ENCODE measurements at regions not wholly inside any gene's neighbourhood (a gene's known extent, or its start where the extent isn't known, plus 50 kb on each side); places are given as distances from the start of the nearest gene placed in this dataset.

DNA sequence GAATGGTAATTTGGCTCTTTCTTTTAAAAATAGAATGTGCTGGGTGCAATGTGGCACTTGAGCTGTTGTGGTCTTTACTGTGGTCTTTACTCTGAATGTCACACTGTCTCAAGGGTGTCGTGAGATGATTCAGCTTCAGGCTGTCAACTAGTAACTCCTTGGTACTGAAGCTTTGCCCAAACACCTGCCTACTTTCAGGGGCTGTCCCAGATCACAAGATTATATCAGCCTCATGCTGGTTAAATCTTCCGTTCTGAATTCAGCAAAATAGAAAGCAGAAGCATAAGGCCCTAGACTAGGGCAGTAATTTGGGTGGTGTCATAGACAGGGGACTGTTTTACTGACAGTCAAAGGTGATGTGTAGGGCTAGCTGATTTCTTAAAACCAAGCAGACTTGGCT is 110.9 kb downstream of the BAMBI start:
- 91 to 96% (median 93%) methylated on average over 2 of the region's 2 CpGs for WGBS, 3 donors

GRCh38 chr10:28788762-28789161 is 111.4 kb downstream of the BAMBI start:
- Histone ChIP-seq H3K36me3 (no peaks in the 10 kb centered on the region), H3K4me1 (ENCODE audit: insufficient read depth) (no peaks in the 10 kb centered on the region), H3K9me3 (no peaks in the 10 kb centered on the region), H3K27me3 (no peaks in the 10 kb centered on the region), H3K27ac (no peak overlapping the region), H3K4me3 (no peak overlapping the region)
- intact Hi-C loops (cut with DNase I), result no loop called here
- DNase-seq, result no peak
- TF ChIP-seq POLR2A (IDR thresholded peaks at IDR 0.05) (no peak), CTCF (IDR thresholded peaks at IDR 0.05) (no peak), EP300 (IDR thresholded peaks at IDR 0.05) (no peak)
- WGBS, 3 donors, result 57 to 63% (median 63%) methylated on average over 5 of the region's 5 CpGs

More for the DNA sequence above, 110.9 kb downstream of the BAMBI start:
- Histone ChIP-seq H3K36me3 (no peaks in the 10 kb centered on the region), H3K9me3 (no peaks in the 10 kb centered on the region), H3K4me1 (ENCODE audit: insufficient read depth) (no peaks in the 10 kb centered on the region), H3K27me3 (no peaks in the 10 kb centered on the region), H3K27ac (no peak overlapping the region), H3K4me3 (no peak overlapping the region)
- TF ChIP-seq EP300 (IDR thresholded peaks at IDR 0.05), result no peak
- no peak for TF ChIP-seq CTCF (IDR thresholded peaks at IDR 0.05)
- TF ChIP-seq POLR2A (IDR thresholded peaks at IDR 0.05), result no peak
- no peak for DNase-seq
- intact Hi-C loops (cut with DNase I), result no loop called here

DNA sequence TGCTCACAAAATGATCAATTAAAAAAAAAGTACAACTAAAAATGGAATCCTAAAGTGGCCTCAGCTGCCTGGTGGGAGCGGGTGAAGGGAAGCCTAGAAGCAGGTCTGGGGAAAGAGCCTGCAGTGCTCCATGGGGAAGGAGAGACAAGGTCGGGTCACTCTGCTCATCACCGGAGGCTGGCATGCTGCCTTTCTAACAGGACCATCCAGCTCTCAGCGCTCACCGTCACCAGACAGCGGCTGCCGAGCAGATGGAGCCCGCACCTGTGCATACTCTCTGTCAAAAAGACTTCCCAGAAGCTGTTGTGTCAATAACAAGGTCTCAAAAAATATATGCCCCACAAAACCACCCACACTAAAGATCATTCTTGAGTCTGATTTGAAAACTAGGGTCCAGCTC is 112.8 kb downstream of the BAMBI start:
- intact Hi-C loops (cut with DNase I), result no loop called here

DNA sequence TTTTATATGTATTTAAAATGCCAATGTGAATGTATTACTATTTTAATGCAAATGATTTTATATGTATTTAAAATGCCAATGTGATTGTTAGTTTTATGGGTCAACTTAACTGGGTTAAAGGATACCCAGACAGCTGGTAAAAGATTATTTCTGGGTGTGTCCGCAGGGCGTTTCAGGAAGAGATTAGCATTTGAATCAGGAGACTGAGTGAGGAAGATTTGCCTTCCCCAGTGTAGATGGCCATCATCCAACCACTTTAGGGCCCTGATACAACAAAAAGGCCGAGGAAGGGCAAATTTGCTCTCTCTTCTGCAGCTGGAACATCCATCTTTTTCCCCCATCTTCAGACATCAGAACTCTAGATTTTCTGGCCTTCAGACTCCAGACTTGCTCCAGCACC is 116.2 kb downstream of the BAMBI start:
- H3K36me3 ChIP-seq, result no peaks in the 10 kb centered on the region
- no peaks in the 10 kb centered on the region for H3K27me3 ChIP-seq
- H3K27ac ChIP-seq, result no peak overlapping the region
- no peaks in the 10 kb centered on the region for H3K9me3 ChIP-seq
- H3K4me3 ChIP-seq, result no peak overlapping the region
- peaks cover 1% of the 10 kb centered on the region for H3K4me1 ChIP-seq (ENCODE audit: insufficient read depth)
- intact Hi-C loops (cut with DNase I), result no loop called here
- no peak for DNase-seq
- WGBS, 3 donors, result 79 to 87% (median 82%) methylated on average over 3 of the region's 3 CpGs
- TF ChIP-seq CTCF (IDR thresholded peaks at IDR 0.05) (no peak), POLR2A (IDR thresholded peaks at IDR 0.05) (no peak), EP300 (IDR thresholded peaks at IDR 0.05) (no peak)

More for the DNA sequence above, 112.8 kb downstream of the BAMBI start:
- Histone ChIP-seq H3K4me1 (ENCODE audit: insufficient read depth) (no peaks in the 10 kb centered on the region), H3K27me3 (no peaks in the 10 kb centered on the region), H3K9me3 (no peaks in the 10 kb centered on the region), H3K4me3 (no peak overlapping the region), H3K27ac (no peak overlapping the region), H3K36me3 (no peaks in the 10 kb centered on the region)
- no peak for DNase-seq
- TF ChIP-seq CTCF (IDR thresholded peaks at IDR 0.05) (no peak), EP300 (IDR thresholded peaks at IDR 0.05) (no peak), POLR2A (IDR thresholded peaks at IDR 0.05) (no peak)
- 83 to 89% (median 85%) methylated on average over 8 of the region's 8 CpGs for WGBS, 3 donors

- Histone ChIP-seq H3K4me3 (no peak overlapping the region), H3K9me3 (no peaks in the 10 kb centered on the region), H3K27me3 (no peaks in the 10 kb centered on the region), H3K36me3 (no peaks in the 10 kb centered on the region), H3K4me1 (ENCODE audit: insufficient read depth) (peaks cover 1% of the 10 kb centered on the region), H3K27ac (no peak overlapping the region)
- TF ChIP-seq POLR2A (IDR thresholded peaks at IDR 0.05) (no peak), CTCF (IDR thresholded peaks at IDR 0.05) (no peak), EP300 (IDR thresholded peaks at IDR 0.05) (no peak)
- DNase-seq, result no peak
- WGBS, 3 donors, result 91 to 93% (median 91%) methylated on average over 3 of the region's 3 CpGs
- intact Hi-C loops (cut with DNase I), result no loop called here
Observed at GRCh38 chr10:28794986-28795385, 117.7 kb downstream of the BAMBI start.
